ENCODE measurements at regions not wholly inside any gene's neighbourhood (a gene's known extent, or its start where the extent isn't known, plus 50 kb on each side); places are given as distances from the start of the nearest gene placed in this dataset.

DNA sequence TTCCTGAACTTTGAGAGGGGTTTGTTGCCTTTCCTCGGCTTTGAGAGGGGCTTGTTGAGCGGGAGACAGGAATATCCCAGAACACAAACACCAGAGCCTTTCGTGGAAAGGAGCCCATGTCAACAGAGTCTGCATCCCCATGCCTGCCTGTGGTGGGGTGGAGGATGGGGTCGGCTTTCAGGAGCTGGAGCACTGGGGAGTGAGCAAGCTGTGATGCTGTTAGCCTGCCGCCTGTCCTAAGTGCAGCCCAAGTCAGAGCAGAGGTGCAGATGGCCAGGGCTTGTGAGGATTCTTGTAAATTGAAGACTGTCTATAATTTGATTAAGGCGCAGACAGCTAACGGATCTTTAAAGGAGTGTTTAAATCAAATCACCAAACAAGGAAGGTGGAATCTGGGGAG, 103.3 kb upstream of the ANK2 start:
- CTCF ChIA-PET = interaction anchor here (1.3 to 8.5 kb wide), 2 partner anchors 6 to 10 kb away, joined by 5 to 103 read pairs; no protein-coding TSS in a partner anchor
- Histone ChIP-seq H3K27ac (ENCODE audit: insufficient read depth, low read depth, low read length) (no peak overlapping the region), H3K79me2 (ENCODE audit: control insufficient read depth, insufficient read depth, low read length) (no peaks in the 10 kb centered on the region), H2AFZ (ENCODE audit: low read depth, low read length) (no peak overlapping the region), H3K9me1 (replicated peaks; ENCODE audit: control insufficient read depth, extremely low read depth, insufficient read depth, low read length) (no peaks in the 10 kb centered on the region), H3K4me1 (ENCODE audit: control insufficient read depth, extremely low read depth, insufficient read depth, low read length) (no peaks in the 10 kb centered on the region), H3K9ac (replicated peaks; ENCODE audit: extremely low read depth, insufficient read depth, low read length) (no peak overlapping the region), H4K20me1 (replicated peaks; ENCODE audit: control insufficient read depth, extremely low read depth, insufficient read depth, low read length) (no peaks in the 10 kb centered on the region), H3K27me3 (ENCODE audit: control insufficient read depth in 2 of 2, insufficient read depth in 2 of 2, low read length in 2 of 2) (peaks cover 2 to 3% of the 10 kb centered on the region in 2 experiments), H3K4me3 (replicated peaks in 1 of 3; ENCODE audit: insufficient read depth in 1 of 3, low read depth in 1 of 3, low read length in 3 of 3) (no peak overlapping the region), H3K4me2 (ENCODE audit: insufficient read depth, low read length) (no peak overlapping the region), H3K36me3 (ENCODE audit: control insufficient read depth in 2 of 2, extremely low read depth in 1 of 2, insufficient read depth in 2 of 2, low read length in 2 of 2) (no peaks in the 10 kb centered on the region), H3K9me3 (replicated peaks; ENCODE audit: control insufficient read depth, insufficient read depth, low read length) (no peaks in the 10 kb centered on the region)
- FAIRE-seq = no peak
- POLR2A ChIA-PET = no interaction called here
- TF ChIP-seq JUN (IDR thresholded peaks at IDR 0.05; ENCODE audit: borderline replicate concordance, insufficient read depth, insufficient read length, low read depth) = no peak
- no peak for TF ChIP-seq MYC (IDR thresholded peaks at IDR 0.05; ENCODE audit: low read depth, low read length)
- dilution Hi-C loops (cut with MboI; ENCODE audit: extremely low pct_ligation_motif_present, low sequenced_read_pairs) = no loop called here
- no TSS peak for BruUV-seq (replicated peaks)
- intact Hi-C loops (cut with micrococcal nuclease) = no loop called here
- DNase-seq (ENCODE audit: low read depth, low spot score) = no peak

DNA sequence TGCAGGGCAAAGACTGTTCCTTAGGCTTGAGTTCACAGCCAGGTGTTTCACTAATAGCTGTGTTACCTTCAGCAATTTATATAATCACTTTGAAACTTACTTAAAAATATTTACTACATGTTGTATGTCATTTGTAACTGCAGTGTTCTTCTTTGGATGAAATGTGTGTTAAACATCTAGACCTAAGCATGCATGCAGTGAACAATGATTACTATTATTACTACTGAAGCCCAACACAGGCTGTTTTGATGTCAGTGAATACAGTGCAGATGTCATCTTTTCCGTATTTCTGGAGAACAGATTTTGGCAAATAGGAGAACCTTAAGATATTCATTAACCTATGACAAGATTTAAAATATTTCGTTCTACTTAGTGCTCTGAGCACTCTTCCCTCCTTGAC, 101.8 kb upstream of the ANK2 start:
- Histone ChIP-seq H3K27me3 (ENCODE audit: control insufficient read depth in 2 of 2, insufficient read depth in 2 of 2, low read length in 2 of 2) (peaks cover 2 to 3% of the 10 kb centered on the region in 2 experiments), H3K4me2 (ENCODE audit: insufficient read depth, low read length) (no peak overlapping the region), H3K79me2 (ENCODE audit: control insufficient read depth, insufficient read depth, low read length) (no peaks in the 10 kb centered on the region), H3K36me3 (ENCODE audit: control insufficient read depth in 2 of 2, extremely low read depth in 1 of 2, insufficient read depth in 2 of 2, low read length in 2 of 2) (no peaks in the 10 kb centered on the region), H4K20me1 (replicated peaks; ENCODE audit: control insufficient read depth, extremely low read depth, insufficient read depth, low read length) (no peaks in the 10 kb centered on the region), H3K9ac (replicated peaks; ENCODE audit: extremely low read depth, insufficient read depth, low read length) (no peak overlapping the region), H2AFZ (ENCODE audit: low read depth, low read length) (no peak overlapping the region), H3K9me1 (replicated peaks; ENCODE audit: control insufficient read depth, extremely low read depth, insufficient read depth, low read length) (no peaks in the 10 kb centered on the region), H3K4me3 (replicated peaks in 1 of 3; ENCODE audit: insufficient read depth in 1 of 3, low read depth in 1 of 3, low read length in 3 of 3) (no peak overlapping the region), H3K4me1 (ENCODE audit: control insufficient read depth, extremely low read depth, insufficient read depth, low read length) (no peaks in the 10 kb centered on the region), H3K27ac (ENCODE audit: insufficient read depth, low read depth, low read length) (no peak overlapping the region), H3K9me3 (replicated peaks; ENCODE audit: control insufficient read depth, insufficient read depth, low read length) (no peaks in the 10 kb centered on the region)
- CTCF ChIA-PET = interaction anchor here (1.3 to 8.5 kb wide), 2 partner anchors 8 to 12 kb away, joined by 5 to 103 read pairs; no protein-coding TSS in a partner anchor
- POLR2A ChIA-PET = no interaction called here
- no peak for TF ChIP-seq EZH2 (IDR thresholded peaks at IDR 0.05; ENCODE audit: borderline replicate concordance, low read depth, low read length, severe bottlenecking)
- no peak for TF ChIP-seq POLR2A (IDR thresholded peaks at IDR 0.05; ENCODE audit: low read depth, low read length)
- no peak for TF ChIP-seq POLR2AphosphoS5 (IDR thresholded peaks at IDR 0.05; ENCODE audit: insufficient read depth, low read depth, low read length)
- TF ChIP-seq, protein P1, sequence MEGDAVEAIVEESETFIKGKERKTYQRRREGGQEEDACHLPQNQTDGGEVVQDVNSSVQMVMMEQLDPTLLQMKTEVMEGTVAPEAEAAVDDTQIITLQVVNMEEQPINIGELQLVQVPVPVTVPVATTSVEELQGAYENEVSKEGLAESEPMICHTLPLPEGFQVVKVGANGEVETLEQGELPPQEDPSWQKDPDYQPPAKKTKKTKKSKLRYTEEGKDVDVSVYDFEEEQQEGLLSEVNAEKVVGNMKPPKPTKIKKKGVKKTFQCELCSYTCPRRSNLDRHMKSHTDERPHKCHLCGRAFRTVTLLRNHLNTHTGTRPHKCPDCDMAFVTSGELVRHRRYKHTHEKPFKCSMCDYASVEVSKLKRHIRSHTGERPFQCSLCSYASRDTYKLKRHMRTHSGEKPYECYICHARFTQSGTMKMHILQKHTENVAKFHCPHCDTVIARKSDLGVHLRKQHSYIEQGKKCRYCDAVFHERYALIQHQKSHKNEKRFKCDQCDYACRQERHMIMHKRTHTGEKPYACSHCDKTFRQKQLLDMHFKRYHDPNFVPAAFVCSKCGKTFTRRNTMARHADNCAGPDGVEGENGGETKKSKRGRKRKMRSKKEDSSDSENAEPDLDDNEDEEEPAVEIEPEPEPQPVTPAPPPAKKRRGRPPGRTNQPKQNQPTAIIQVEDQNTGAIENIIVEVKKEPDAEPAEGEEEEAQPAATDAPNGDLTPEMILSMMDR (IDR thresholded peaks at IDR 0.05; ENCODE audit: extremely low read depth in 1 of 2, insufficient read depth in 1 of 2, low read depth in 1 of 2, low read length in 2 of 2) = no peak
- TF ChIP-seq JUN (IDR thresholded peaks at IDR 0.05; ENCODE audit: borderline replicate concordance, insufficient read depth, insufficient read length, low read depth) = no peak
- no peak for TF ChIP-seq MYC (IDR thresholded peaks at IDR 0.05; ENCODE audit: low read depth, low read length)
- TF ChIP-seq GATA2 (IDR thresholded peaks at IDR 0.05; ENCODE audit: insufficient read depth, insufficient read length, low read depth, low read length) = no peak
- TF ChIP-seq FOS (IDR thresholded peaks at IDR 0.05; ENCODE audit: borderline replicate concordance, insufficient read depth, low read length) = no peak
- TF ChIP-seq, protein P2, sequence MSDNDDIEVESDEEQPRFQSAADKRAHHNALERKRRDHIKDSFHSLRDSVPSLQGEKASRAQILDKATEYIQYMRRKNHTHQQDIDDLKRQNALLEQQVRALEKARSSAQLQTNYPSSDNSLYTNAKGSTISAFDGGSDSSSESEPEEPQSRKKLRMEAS (IDR thresholded peaks at IDR 0.05; ENCODE audit: insufficient read depth, insufficient read length) = no peak
- DNase-seq (ENCODE audit: low read depth, low spot score) (no peak), FAIRE-seq (no peak)
- BruUV-seq (replicated peaks) = no TSS peak
- intact Hi-C loops (cut with micrococcal nuclease) = no loop called here
- dilution Hi-C loops (cut with MboI; ENCODE audit: extremely low pct_ligation_motif_present, low sequenced_read_pairs) = no loop called here
